PC-3 (cell line): ENCODE measurements at regions not wholly inside any gene's neighbourhood (a gene's known extent, or its start where the extent isn't known, plus 50 kb on each side); places are given as distances from the start of the nearest gene placed in this dataset.

Experiments
- ATAC-seq: fragments of 200-7000 bp; cut with Tn5 transposase; 2 replicates; pipeline ENCODE4 v1.9.1; 2020; ENCODE audit warnings: mild to moderate bottlenecking, moderate library complexity
- BruUV-seq: library from RNA; stranded (reverse); fragments of 400-500 nt; replicated peaks from 2 replicates; lab custom pipeline; 2021; lab: Mats Ljungman, UMichigan
- CTCF ChIA-PET: fragments of 300-600 bp; sonication (Branson Sonifier 250); formaldehyde crosslinking; loops from one replicate; lab custom pipeline; 2022; ENCODE audit warnings: antibody characterized with exemption; lab: Charles Lee
- POLR2A ChIA-PET: fragments of 300-600 bp; sonication (Branson Sonifier 250); formaldehyde crosslinking; loops from one replicate; lab custom pipeline; 2022; ENCODE audit warnings: antibody characterized with exemption; ENCODE audit not compliant: unreplicated experiment; lab: Charles Lee
- DNase-seq: peaks from one replicate; pipeline ENCODE4 v3.0.0-alpha.2; 2015
- H2AFZ ChIP-seq: fragments of 300-600 bp; sonication (generic); 2 replicates; pipeline ENCODE4 v1.6.0; 2016; ENCODE audit warnings: antibody characterized with exemption, low read length
- H3F3A ChIP-seq: fragments of 300-600 bp; sonication (generic); one replicate; pipeline ENCODE4 v1.6.0; 2017; ENCODE audit warnings: antibody characterized with exemption, low read length, control low read depth, mild to moderate bottlenecking; ENCODE audit not compliant: unreplicated experiment
- H3K27ac ChIP-seq: fragments of 300-600 bp; sonication (generic); 2 replicates; pipeline ENCODE4 v1.5.1; 2016; ENCODE audit warnings: mild to moderate bottlenecking, low read length
- H3K27me3 ChIP-seq: fragments of 300-600 bp; sonication (generic); 2 replicates; pipeline ENCODE4 v1.6.1; 2016; ENCODE audit warnings: low read length, mixed read lengths
- H3K36me3 ChIP-seq: fragments of 300-600 bp; sonication (generic); 2 replicates; pipeline ENCODE4 v1.6.1; 2016; ENCODE audit warnings: low read depth, mixed run types, low read length, mixed read lengths
- H3K4me1 ChIP-seq: fragments of 300-600 bp; sonication (generic); 2 replicates; pipeline ENCODE4 v1.5.1; 2016; ENCODE audit warnings: low read length; ENCODE audit not compliant: insufficient read depth
- H3K4me2 ChIP-seq: fragments of 300-600 bp; sonication (generic); 2 replicates; pipeline ENCODE4 v1.6.0; 2016; ENCODE audit warnings: low read length
- H3K4me3 ChIP-seq: fragments of 300-600 bp; sonication (generic); 2 replicates; pipeline ENCODE4 v1.5.1; 2016; ENCODE audit warnings: mild to moderate bottlenecking, low read length, mixed read lengths
- H3K79me2 ChIP-seq: fragments of 300-600 bp; sonication (generic); 2 replicates; pipeline ENCODE4 v1.6.1; 2017; ENCODE audit warnings: low read length, mixed read lengths
- H3K9ac ChIP-seq: fragments of 300-600 bp; sonication (generic); 2 replicates; pipeline ENCODE4 v1.6.0; 2016; ENCODE audit warnings: mild to moderate bottlenecking, low read length
- H3K9me2 ChIP-seq: fragments of 300-600 bp; sonication (generic); replicated peaks from 2 replicates; pipeline ENCODE4 v1.6.1; 2016; ENCODE audit warnings: mixed run types, low read length, mixed read lengths
- H3K9me3 ChIP-seq: fragments of 300-600 bp; sonication (generic); 2 replicates; pipeline ENCODE4 v1.6.1; 2016; ENCODE audit warnings: low read length, mixed read lengths
- H4K20me1 ChIP-seq: fragments of 300-600 bp; sonication (generic); 2 replicates; pipeline ENCODE4 v1.6.1; 2016; ENCODE audit warnings: low read length, mixed read lengths
- CTCF ChIP-seq: fragments of 300-600 bp; sonication (generic); conservative IDR thresholded peaks from 2 replicates; pipeline ENCODE4 v1.5.1; 2017; ENCODE audit warnings: antibody characterized with exemption, low read depth, mild to moderate bottlenecking, low read length
- EZH2 ChIP-seq: fragments of 300-600 bp; sonication (generic); IDR thresholded peaks from one replicate; pipeline ENCODE4 v1.6.1; 2017; ENCODE audit warnings: antibody characterized with exemption, mild to moderate bottlenecking, low read length; ENCODE audit not compliant: unreplicated experiment
- EZH2phosphoT487 ChIP-seq: fragments of 300-600 bp; sonication (generic); IDR thresholded peaks from 2 replicates; pipeline ENCODE4 v1.6.1; 2018; ENCODE audit warnings: mild to moderate bottlenecking, antibody characterized with exemption, low read length, borderline replicate concordance
- intact Hi-C: fragments of 100-400 bp; cut with micrococcal nuclease; formaldehyde crosslinking; loops from 2 replicates; pipeline ENCODE4 v1.9.0; 2023

GRCh38 chr3:6799264-6799915, 61.5 kb upstream of the GRM7 start:
- Histone ChIP-seq H3K27me3 (no peaks in the 10 kb centered on the region), H4K20me1 (no peaks in the 10 kb centered on the region), H3K79me2 (no peaks in the 10 kb centered on the region), H3K9me3 (no peaks in the 10 kb centered on the region), H3K9ac (no peak overlapping the region), H3K27ac (no peak overlapping the region), H3F3A (no peaks in the 10 kb centered on the region), H2AFZ (no peak overlapping the region), H3K4me2 (no peak overlapping the region), H3K36me3 (no peaks in the 10 kb centered on the region), H3K4me1 (no peaks in the 10 kb centered on the region), H3K9me2 (no peaks in the 10 kb centered on the region), H3K4me3 (no peak overlapping the region)
- TF ChIP-seq CTCF: peak; percentile 85
- TF ChIP-seq EZH2: no peak
- DNase-seq: peak; percentile 42
- intact Hi-C loops: no loop called here
- CTCF ChIA-PET: no interaction called here
- ATAC-seq: no peak
- POLR2A ChIA-PET: no interaction called here
- no TSS peak for BruUV-seq

- CTCF ChIA-PET: no interaction called here
Measured at GRCh38 chr3:6803619-6804018, 57.3 kb upstream of the GRM7 start.

More at GRCh38 chr3:6803619-6804018, 57.3 kb upstream of the GRM7 start:
- DNase-seq: no peak
- Histone ChIP-seq H3F3A (no peaks in the 10 kb centered on the region), H2AFZ (no peak overlapping the region), H3K27me3 (no peaks in the 10 kb centered on the region), H3K9me3 (no peaks in the 10 kb centered on the region), H3K4me3 (no peak overlapping the region), H3K4me1 (peaks cover 19% of the 10 kb centered on the region), H3K27ac (no peak overlapping the region), H3K36me3 (no peaks in the 10 kb centered on the region), H3K4me2 (no peak overlapping the region), H4K20me1 (no peaks in the 10 kb centered on the region), H3K79me2 (no peaks in the 10 kb centered on the region), H3K9me2 (no peaks in the 10 kb centered on the region), H3K9ac (no peak overlapping the region)
- TF ChIP-seq CTCF (no peak), EZH2phosphoT487 (no peak), EZH2 (no peak)
- no peak for ATAC-seq
- BruUV-seq: no TSS peak
- intact Hi-C loops: loop anchor here (10.0 kb wide), 1 partner anchor 1579 kb away; no protein-coding TSS in a partner anchor
- POLR2A ChIA-PET: no interaction called here
